Astrocyte of the cerebellum (primary cell): ENCODE measurements at regions not wholly inside any gene's neighbourhood (a gene's known extent, or its start where the extent isn't known, plus 50 kb on each side); places are given as distances from the start of the nearest gene placed in this dataset.

Source experiments
- DNase-seq: peaks from one replicate; pipeline ENCODE4 v3.0.0-alpha.2; 2011; ENCODE audit warnings: low read depth
- H3K4me3 ChIP-seq: 2 replicates; pipeline ENCODE4 v1.5.1; 2011; ENCODE audit warnings: mild to moderate bottlenecking, low read depth, low read length, moderate library complexity
- CTCF ChIP-seq: IDR thresholded peaks from 2 replicates; pipeline ENCODE4 v1.5.1; 2012; ENCODE audit warnings: low read length, low read depth, moderate library complexity, mild to moderate bottlenecking; ENCODE audit errors: missing control alignments
- in situ Hi-C: cut with HindIII; loops from 2 replicates; pipeline ENCODE4 v1.10.0; 2017; ENCODE audit warnings: low sequenced_read_pairs

- no peak overlapping the region for H3K4me3 ChIP-seq
- in situ Hi-C loops = no loop called here
- TF ChIP-seq CTCF = no peak
- DNase-seq = no peak
Observed at GRCh38 chr7:37532636-37533035, 84.0 kb upstream of the ELMO1 start.

- TF ChIP-seq CTCF = no peak
- in situ Hi-C loops = no loop called here
- DNase-seq = no peak
Observed at GRCh38 chr7:37534893-37535610, 86.4 kb upstream of the ELMO1 start.

DNA sequence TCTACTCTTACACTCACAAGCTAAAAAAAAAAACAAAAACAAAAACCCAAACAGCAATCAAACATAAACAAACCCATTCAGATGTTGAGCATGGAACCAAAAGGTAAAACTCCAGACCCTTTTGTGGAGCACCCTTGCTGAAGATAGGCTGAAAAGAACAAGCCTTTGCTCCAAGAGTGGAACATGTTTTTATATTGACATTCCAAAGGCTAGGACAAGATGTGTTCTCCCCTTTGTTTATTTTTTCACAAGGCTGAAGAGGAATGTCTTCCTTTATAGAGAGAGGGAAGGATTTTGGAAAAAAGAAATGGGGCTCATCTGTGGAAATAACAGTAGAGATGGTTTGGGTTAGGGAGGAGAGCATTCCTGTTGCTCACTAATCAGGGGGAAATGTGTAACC, 87.2 kb upstream of the ELMO1 start:
- TF ChIP-seq CTCF = no peak
- in situ Hi-C loops = no loop called here
- DNase-seq = no peak
- H3K4me3 ChIP-seq = no peak overlapping the region

More at GRCh38 chr7:37534893-37535610, 86.4 kb upstream of the ELMO1 start:
- H3K4me3 ChIP-seq = no peak overlapping the region

DNA sequence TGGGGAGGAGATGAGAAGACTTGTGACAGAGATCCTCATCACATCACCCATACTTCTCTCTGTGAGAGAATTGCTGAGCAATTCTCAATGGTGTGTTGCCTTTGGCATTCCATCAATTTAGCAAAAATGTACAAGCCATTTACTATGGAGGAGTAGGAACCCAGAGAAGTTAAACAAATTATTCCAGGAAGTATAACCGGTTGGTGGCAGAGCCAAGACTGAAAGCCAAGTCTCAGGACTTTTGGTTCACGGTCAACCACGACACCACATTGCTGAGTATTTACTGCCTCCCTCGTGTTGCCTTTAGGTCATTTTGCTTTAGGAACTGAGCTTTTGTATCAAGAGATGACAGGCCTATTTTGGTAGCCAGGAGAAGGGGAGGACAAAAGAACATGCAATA, 88.0 kb upstream of the ELMO1 start:
- DNase-seq = no peak
- no peak for TF ChIP-seq CTCF
- no peak overlapping the region for H3K4me3 ChIP-seq
- in situ Hi-C loops = no loop called here

DNA sequence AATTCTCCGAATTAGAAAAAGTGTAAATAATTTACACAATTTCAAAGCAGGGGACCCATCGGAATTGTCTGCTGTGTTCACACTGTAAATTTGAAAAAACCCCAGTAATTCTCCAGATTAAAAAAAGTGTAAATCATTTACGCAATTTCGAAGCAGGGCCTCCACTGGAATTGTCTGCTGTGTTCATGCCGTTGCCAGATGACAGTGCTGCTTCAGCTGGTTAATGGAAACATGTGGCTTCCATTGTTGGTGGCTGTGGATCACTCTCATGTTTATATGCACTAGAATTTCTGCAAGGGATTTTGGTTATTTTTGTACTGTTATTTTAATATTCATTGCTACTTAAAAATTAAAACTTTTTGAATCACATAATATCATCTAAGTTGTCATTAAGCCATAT, 88.8 kb upstream of the ELMO1 start:
- H3K4me3 ChIP-seq = no peak overlapping the region
- no peak for DNase-seq
- in situ Hi-C loops = no loop called here
- no peak for TF ChIP-seq CTCF

- no peak for DNase-seq
- in situ Hi-C loops = no loop called here
- no peak overlapping the region for H3K4me3 ChIP-seq
- no peak for TF ChIP-seq CTCF
Observed at GRCh38 chr7:37538945-37539344, 90.3 kb upstream of the ELMO1 start.

- in situ Hi-C loops = no loop called here
- no peak for TF ChIP-seq CTCF
- no peak for DNase-seq
Observed at GRCh38 chr7:37540917-37541316, 92.3 kb upstream of the ELMO1 start.

More at GRCh38 chr7:37540917-37541316, 92.3 kb upstream of the ELMO1 start:
- no peak overlapping the region for H3K4me3 ChIP-seq
